ENCODE measurements at regions not wholly inside any gene's neighbourhood (a gene's known extent, or its start where the extent isn't known, plus 50 kb on each side); places are given as distances from the start of the nearest gene placed in this dataset.

- no peaks in the 10 kb centered on the region for H3K4me1 ChIP-seq (ENCODE audit: control insufficient read depth, insufficient read depth, low read length)
- H3K9ac ChIP-seq (ENCODE audit: control insufficient read depth, insufficient read depth, low read length), result no peak overlapping the region
- in situ Hi-C loops (cut with MboI), result no loop called here
- no peak overlapping the region for H3K4me3 ChIP-seq
- no peaks in the 10 kb centered on the region for H3K36me3 ChIP-seq (ENCODE audit: control insufficient read depth in 2 of 2, insufficient read depth in 2 of 2, low read length in 1 of 2)
- no TSS peak for BruUV-seq (replicated peaks)
- H4K20me1 ChIP-seq (ENCODE audit: control insufficient read depth, insufficient read depth), result no peaks in the 10 kb centered on the region
- 31% methylated on average over 9 of the region's 9 CpGs for WGBS (ENCODE audit: insufficient coverage, insufficient replicate concordance, low lambda C conversion rate, missing lambda C conversion rate)
- no peaks in the 10 kb centered on the region for H3K27me3 ChIP-seq (replicated peaks in 1 of 2; ENCODE audit: control insufficient read depth in 2 of 2, insufficient read depth in 2 of 2, low read length in 1 of 2)
- FAIRE-seq (no peak), DNase-seq (ENCODE audit: low read depth, low spot score) (no peak), ATAC-seq (no peak)
- H3K4me2 ChIP-seq (ENCODE audit: control insufficient read depth, insufficient read depth), result no peak overlapping the region
- intact Hi-C loops (cut with micrococcal nuclease; ENCODE audit: unreplicated experiment), result no loop called here
- H2AFZ ChIP-seq (ENCODE audit: control insufficient read depth, low read depth, low read length), result no peak overlapping the region
- CTCF ChIA-PET, result interaction anchor here (1.3 kb wide), 2 partner anchors 10 to 12 kb away, joined by 3 read pairs; no protein-coding TSS in a partner anchor
- RAD21 ChIA-PET (ENCODE audit: unreplicated experiment), result no interaction called here
- H3K79me2 ChIP-seq (ENCODE audit: control insufficient read depth, insufficient read depth, low read length), result no peaks in the 10 kb centered on the region
- H3K9me3 ChIP-seq (replicated peaks; ENCODE audit: control insufficient read depth, insufficient read depth, low read length), result no peaks in the 10 kb centered on the region
- SMC1A ChIA-PET (ENCODE audit: uncharacterized antibody, unreplicated experiment), result no interaction called here
- TF ChIP-seq NBN (IDR thresholded peaks at IDR 0.05), result no peak
- no peak for TF ChIP-seq HDAC2 (IDR thresholded peaks at IDR 0.05)
- TF ChIP-seq MEF2A (IDR thresholded peaks at IDR 0.05; ENCODE audit: insufficient read depth, low read depth, low read length), result no peak
- TF ChIP-seq FOXK2 (IDR thresholded peaks at IDR 0.05), result no peak
- TF ChIP-seq EP300 (IDR thresholded peaks at IDR 0.05; ENCODE audit: borderline replicate concordance in 1 of 2, control insufficient read depth in 1 of 2, low read depth in 2 of 2, low read length in 2 of 2), result no peak
- TF ChIP-seq PBX3 (IDR thresholded peaks at IDR 0.05; ENCODE audit: insufficient replicate concordance, low read depth, low read length), result no peak
- TF ChIP-seq SMC3 (IDR thresholded peaks at IDR 0.05; ENCODE audit: borderline replicate concordance, low read length), result no peak
- no peak for TF ChIP-seq ZBTB4 (CRISPR knock-in tag; IDR thresholded peaks at IDR 0.05)
- TF ChIP-seq EGR1 (IDR thresholded peaks at IDR 0.05; ENCODE audit: borderline replicate concordance in 1 of 2, low read depth in 2 of 2, low read length in 2 of 2), result no peak
- no peak for TF ChIP-seq MTA3 (IDR thresholded peaks at IDR 0.05; ENCODE audit: borderline replicate concordance, low read length)
- TF ChIP-seq ZBTB11 (CRISPR knock-in tag; IDR thresholded peaks at IDR 0.05), result no peak
- TF ChIP-seq EZH2 (IDR thresholded peaks at IDR 0.05; ENCODE audit: borderline replicate concordance, control insufficient read depth, low read depth, low read length), result no peak
- no peak for TF ChIP-seq E2F4 (IDR thresholded peaks at IDR 0.05; ENCODE audit: low read depth, low read length)
- no peak for TF ChIP-seq ZNF384 (IDR thresholded peaks at IDR 0.05; ENCODE audit: borderline replicate concordance, low read depth, low read length)
- no peak for TF ChIP-seq JUNB (IDR thresholded peaks at IDR 0.05)
- no peak for TF ChIP-seq MXI1 (IDR thresholded peaks at IDR 0.05; ENCODE audit: low read depth, low read length)
- TF ChIP-seq POLR2AphosphoS5 (IDR thresholded peaks at IDR 0.05; ENCODE audit: low read length), result no peak
- no peak overlapping the region for H3K27ac ChIP-seq (ENCODE audit: control insufficient read depth, insufficient read depth)
- POLR2A ChIA-PET, result no interaction called here
Observed at GRCh38 chr18:39976771-39977170, 1978.3 kb upstream of the PIK3C3 start.

Measured in GM12878 (cell line).